ENCODE measurements at regions not wholly inside any gene's neighbourhood (a gene's known extent, or its start where the extent isn't known, plus 50 kb on each side); places are given as distances from the start of the nearest gene placed in this dataset.

DNA sequence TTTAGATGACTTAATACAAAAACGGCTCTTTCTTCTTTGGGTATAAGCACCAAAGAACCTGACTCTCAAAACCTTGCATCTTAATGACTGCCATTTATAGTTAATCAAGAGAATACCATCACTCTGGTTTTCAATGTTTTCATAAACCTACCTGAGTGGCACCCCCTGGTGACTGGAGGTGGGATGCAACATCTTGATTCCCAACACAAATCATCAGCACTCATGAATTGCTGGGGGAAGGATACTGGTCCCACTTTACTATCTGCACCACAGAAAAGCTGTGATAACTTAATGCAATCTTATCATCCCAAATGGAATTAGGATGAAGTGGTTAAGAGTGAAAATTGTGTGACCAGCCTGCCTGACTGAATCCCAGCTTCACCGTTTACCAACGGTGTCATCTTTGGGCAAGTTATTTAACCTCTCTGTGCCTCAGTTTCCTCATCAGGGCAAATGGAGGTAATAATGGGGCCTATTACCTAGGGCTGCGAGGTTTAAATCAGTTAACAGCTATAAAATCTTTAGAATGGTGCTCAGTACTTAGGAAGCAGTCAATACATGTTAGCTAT is 366.4 kb downstream of the KLF12 start:
- in situ Hi-C loops (cut with MboI; ENCODE audit: low sequenced_read_pairs): no loop called here

DNA sequence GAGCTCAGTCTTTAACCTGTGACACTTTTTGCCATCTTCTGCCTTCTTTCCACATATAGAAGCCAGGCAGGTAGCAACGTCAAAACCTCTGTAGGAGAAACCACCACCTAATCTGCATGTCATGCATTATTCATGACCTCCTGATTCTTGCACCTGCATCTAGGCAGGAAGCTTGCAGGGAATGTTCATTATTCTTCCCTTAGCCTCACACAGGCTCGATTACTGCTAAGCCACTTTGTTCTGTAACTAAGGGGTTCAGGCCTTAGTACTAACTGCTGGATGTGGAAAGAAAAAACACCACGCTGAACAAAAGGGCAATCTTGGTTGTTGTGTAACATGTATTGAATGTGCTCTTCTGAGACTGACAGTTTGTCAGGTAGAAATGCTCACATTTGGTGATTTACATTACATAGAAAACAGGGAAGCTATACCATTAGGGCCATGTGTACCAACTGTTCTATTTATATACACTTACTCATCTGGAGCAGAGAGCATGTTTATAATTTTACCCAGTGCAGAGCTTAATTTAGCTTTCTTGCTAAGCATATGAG is 366.9 kb downstream of the KLF12 start:
- in situ Hi-C loops (cut with MboI; ENCODE audit: low sequenced_read_pairs): no loop called here

DNA sequence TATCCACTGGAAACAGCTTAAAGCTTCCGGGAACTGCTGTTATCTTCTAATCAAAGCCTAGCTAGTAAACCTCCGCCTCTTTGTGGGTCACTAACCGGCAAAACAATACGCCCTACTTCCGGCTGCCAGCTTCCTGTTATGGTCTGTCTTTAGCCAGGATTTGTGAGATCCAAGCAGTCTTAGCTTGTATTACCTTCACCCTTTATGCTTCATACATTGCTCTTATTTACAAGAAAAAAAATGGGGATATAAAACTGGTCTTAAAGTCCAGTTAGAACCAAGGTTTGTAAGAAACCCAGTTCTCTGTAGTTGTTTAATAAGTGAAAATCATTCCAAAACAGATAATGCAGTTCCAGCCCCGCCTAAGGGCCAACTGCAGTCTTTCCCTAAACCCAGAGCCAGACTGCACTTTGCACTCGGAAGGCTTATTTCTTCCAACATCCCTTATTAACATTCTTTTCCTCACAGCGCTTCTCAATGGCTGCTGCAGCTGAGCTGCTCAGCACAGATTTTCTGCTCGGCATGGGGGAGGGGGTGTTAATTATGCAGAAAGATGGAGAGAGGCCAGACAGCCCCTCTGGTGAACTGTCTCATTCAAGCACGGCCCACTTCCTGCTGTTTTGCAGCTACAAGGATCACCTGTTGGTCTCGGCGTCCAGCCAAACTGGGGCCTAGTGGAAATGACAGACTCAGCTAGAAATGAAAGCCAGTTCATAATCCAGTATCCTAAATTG is 368.4 kb downstream of the KLF12 start:
- in situ Hi-C loops (cut with MboI; ENCODE audit: low sequenced_read_pairs): no loop called here

DNA sequence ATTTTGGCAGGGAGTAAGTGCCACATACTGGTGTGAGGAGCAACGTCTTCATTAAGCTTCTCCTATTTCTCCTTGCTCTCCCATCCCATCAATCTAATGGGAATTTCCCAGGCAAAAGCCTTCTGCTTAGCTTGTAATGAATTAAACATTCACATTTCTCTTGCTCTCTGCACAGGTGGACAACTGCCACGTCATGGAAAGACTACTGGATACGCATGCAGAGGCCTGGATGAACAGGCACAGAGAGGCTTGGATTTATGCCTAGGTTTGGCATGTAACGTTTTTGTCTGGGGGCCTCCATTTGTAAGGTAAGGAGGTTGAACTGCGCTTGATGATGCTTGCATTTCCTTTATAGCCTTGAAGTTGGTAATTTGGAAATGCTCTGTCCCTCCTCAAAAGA is 374.8 kb downstream of the KLF12 start:
- in situ Hi-C loops (cut with MboI; ENCODE audit: low sequenced_read_pairs): no loop called here

DNA sequence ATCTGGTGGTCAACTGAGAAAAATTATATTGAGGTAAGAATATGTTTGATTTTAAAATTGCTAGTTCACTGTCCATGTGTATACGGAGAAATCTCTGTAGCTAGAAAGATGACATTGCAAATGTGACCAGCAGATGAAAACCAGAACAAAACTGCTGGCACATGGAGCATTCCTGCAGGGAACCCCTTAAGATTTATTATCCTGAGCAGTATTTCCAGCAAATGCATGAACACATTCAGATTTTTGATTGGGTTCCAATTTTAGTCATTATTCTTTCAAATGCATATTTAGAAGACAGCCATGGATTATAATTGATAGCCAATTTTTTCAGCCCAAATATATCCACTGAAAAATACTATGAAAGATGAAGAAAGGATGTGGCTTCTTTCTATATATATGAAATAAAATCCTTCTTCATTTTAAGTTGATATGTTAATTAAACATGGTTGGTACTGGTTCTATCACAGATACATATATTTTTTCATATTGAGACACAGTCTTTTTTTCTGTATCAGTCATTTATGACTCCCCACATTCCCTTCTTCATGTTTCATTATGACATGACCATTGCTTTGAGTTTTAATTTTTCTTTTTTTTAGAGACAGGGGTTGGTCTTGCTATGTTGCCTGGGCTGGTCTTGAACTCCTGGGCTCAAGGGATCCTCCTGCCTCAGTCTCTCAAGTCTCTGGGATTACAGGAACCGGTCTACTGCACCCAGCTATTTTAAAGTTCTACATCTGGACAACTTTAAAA is 376.5 kb downstream of the KLF12 start:
- in situ Hi-C loops (cut with MboI; ENCODE audit: low sequenced_read_pairs): no loop called here

DNA sequence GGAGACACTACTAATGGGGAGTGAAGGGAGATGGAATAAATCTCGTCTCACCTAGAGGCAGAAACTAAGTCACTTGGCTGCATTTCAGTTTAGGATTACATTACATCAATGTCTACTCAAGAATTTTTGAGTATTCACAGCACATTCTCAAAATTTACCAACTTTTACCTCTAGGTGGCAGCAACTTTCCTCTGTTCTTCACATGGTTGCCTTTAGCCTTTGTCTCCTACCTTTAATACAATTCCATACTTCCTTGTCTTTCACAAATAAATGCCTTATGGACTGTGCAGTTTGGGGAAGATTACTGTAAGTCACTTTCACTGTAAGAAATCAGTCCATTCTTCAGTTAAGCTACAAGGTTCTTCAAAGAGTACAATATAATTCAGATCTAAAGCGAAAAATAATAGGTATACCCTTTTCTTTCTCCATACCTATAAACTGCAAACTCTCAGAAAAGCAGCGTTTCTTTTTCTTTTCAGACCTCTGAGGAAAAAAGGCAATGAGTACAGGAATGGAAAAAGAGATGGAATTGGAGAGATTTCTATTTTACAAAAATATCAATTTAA is 379.4 kb downstream of the KLF12 start:
- in situ Hi-C loops (cut with MboI; ENCODE audit: low sequenced_read_pairs): no loop called here

DNA sequence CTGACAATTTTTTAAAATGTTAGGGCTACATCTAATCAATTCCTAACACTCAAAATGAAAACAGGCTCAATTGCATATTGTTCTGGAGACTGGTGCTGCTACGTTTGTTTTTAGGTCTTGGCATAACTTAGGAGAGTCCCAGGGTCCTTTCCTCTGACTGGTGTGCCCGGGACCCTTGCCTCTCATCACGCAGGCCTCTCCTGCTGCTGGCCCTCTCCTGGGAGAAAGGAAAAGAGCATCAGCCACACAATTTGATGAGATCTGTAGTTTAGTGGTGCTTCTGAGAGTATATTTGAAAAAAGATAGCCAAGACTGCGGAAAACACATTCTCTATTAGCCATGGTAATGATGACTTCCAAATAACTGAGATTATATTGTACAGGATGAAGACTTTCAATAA is 380.0 kb downstream of the KLF12 start:
- in situ Hi-C loops (cut with MboI; ENCODE audit: low sequenced_read_pairs): no loop called here

DNA sequence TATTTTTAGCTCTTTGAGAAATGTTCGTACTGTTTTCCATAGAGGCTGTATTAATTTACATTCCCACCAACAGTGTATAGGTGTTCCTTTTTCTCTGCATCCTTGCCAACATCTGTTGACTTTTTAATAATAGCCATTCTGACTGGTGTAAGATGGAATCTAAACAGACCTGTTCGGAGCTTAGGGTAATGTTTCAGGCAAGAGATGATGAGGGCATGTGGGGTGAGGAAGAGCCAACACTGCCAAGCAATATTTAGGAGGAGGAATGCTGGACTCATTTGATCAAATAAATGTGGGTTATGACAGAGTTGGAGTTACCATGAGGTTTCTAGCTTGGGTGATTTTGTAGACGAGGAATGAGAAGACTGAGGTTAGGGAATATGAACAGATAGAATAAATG is 382.9 kb downstream of the KLF12 start:
- in situ Hi-C loops (cut with MboI; ENCODE audit: low sequenced_read_pairs): no loop called here

DNA sequence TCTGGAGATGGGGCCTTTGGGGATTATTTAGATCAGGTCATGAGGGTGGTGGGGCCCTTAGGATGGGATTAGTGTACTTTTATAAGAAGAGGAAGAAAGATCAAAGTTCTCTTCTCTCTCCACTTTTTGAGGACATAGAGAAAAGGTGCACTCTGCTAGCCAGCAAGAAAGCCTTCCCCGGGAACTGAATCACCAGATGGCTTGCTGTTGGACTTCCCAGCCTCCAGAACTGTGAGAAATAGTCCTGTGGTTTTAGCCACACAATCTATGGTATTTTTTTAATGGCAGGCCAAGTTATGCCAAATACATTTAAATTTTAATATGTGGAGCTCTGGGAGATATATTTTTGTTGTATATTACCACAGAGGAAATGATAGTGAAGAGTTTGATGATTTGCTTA is 385.8 kb downstream of the KLF12 start:
- in situ Hi-C loops (cut with MboI; ENCODE audit: low sequenced_read_pairs): no loop called here

DNA sequence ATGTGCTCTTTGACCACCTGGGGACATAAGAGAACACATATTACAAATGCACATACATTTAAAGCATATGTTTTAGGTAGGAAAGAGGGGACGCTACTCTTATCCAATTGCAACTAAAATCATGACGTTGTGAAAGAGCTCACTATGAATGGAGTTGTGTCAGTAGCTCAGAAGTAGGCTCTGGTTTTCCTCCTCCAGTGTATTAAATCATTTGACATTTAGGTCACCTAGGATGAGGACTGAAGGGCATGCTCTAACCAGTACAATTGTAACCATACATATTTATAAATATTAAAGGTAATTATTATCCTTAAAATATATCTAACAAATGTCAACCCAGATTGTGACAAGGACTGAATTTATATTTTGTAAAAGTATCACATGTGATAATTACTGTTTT is 389.0 kb downstream of the KLF12 start:
- in situ Hi-C loops (cut with MboI; ENCODE audit: low sequenced_read_pairs): no loop called here

DNA sequence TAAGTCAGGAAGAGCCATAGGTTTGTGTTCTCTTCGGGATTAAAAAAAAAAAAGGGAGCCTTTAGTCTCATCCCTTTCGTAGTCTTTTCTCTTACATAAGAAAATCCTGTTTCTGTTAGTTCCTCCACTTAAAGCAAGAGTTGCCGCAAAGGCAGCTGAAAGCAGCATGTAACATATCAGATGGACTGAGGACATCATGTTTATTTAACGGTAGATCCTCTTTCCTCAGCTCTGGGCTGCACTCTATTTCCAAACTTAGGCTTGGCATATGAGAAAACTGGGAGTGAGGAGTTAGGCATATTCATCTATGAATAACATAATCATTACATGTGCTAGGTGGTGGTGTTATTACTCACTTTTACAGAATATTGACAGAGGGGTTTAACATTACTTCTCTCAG is 391.2 kb downstream of the KLF12 start:
- in situ Hi-C loops (cut with MboI; ENCODE audit: low sequenced_read_pairs): no loop called here

DNA sequence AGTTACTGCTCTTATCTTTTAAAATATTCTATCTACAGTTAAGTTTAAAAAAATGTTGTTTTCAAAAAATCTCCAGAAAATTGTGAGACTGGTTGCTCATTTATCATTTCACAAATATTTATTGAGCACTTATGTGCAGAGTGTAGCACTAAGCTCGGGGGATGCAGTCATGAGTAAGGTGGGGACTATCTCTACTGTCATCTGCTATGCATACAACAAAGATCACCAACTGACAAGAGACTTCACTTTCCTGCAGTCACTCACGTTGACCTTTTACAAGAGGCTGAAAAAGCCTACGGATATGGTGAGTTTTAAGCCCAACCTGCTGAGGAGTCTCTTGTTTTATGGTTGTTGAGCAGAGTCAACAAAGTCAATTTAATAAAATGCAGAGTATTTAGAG is 392.5 kb downstream of the KLF12 start:
- in situ Hi-C loops (cut with MboI; ENCODE audit: low sequenced_read_pairs): no loop called here

DNA sequence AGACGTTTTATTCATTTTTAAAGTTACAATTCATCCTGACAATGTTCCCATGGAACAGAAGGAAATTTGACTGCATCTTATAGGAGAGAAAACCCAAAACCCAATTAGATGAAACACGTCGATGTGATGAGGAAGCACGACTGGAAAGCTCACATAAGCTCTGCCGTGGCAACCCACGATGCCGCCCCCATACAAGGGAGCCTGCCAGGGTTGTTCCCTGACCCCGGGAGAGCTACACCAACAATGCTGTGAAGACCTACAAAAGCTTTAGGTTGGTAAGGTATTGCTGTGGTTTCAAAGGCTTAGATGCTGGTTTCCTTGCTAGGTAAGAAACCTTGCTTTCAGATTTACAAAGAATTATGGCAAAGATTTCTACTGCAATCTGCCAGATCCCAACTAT is 393.1 kb downstream of the KLF12 start:
- in situ Hi-C loops (cut with MboI; ENCODE audit: low sequenced_read_pairs): no loop called here

DNA sequence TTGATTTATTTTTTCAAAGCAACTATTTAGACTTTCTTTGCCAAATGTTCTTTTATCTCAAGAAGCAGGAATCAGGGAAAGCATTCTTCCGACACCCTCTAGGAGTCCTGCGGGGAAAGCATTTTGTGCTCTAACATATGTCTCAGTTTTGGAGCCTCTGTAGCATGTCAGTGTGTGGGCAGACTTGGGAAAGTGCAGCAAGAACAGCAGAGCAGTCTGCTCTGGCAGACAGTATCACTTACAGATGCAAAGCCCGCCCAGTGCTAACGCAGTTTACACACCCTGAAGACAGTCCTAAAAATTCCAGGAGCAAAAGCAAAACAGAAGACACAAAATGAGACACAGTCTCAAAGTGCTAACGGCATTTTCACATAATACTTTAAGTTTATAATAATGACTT is 393.5 kb downstream of the KLF12 start:
- in situ Hi-C loops (cut with MboI; ENCODE audit: low sequenced_read_pairs): no loop called here

DNA sequence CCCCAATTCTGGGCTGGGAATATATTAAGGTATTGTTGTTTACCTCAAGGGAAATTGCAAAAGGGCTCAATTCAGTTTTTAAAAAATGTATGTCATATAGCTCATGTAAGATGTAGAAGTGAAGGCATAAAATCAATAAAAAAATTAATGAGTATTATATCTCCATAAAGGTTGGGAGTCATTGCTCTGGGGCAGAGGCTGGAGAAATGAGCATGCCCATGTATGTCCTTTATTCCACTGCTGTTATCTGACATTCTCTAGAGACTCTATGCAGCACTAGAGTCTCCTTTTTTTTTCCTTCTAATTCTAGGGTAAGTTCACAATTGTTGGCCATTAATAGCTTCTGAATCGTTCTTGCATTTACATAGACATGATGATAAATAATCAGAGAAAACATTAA is 394.8 kb downstream of the KLF12 start:
- in situ Hi-C loops (cut with MboI; ENCODE audit: low sequenced_read_pairs): no loop called here

DNA sequence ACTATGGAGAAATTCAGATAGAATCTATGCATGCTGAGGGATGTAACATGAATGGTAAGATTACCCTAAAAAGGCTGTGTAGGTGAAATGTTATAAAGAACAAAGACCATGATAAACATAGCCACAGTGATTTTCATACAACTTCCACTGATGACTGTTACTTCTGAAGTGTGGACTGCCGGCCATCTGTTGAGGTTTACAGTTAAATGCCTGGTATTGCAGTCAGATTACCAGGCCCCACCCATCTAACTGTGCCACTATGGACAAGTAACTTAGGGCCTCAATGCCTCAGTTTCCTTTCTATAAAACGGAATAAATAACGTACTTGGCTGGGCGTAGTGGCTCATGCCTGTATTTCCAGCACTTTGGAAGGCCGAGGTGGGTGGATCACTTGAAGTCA is 395.6 kb downstream of the KLF12 start:
- in situ Hi-C loops (cut with MboI; ENCODE audit: low sequenced_read_pairs): no loop called here

DNA sequence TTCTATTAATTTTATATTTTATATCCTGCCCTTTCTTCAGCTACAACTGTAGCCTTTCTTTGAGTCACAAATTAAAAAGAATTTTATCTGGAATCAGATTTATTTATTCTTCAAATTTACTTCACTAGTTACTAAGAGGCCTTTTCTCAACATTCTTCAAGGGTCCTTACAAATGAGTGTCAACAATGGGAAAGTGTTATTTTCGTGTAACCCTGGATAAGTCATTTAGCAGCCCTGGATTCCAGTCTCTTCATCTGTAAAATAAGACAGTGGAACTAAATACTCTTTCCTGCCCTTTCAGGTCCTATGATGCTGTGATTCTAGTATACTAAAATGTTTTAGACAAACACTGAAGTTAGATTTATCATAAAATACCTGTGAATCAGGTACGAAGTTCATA is 397.0 kb downstream of the KLF12 start:
- in situ Hi-C loops (cut with MboI; ENCODE audit: low sequenced_read_pairs): no loop called here

DNA sequence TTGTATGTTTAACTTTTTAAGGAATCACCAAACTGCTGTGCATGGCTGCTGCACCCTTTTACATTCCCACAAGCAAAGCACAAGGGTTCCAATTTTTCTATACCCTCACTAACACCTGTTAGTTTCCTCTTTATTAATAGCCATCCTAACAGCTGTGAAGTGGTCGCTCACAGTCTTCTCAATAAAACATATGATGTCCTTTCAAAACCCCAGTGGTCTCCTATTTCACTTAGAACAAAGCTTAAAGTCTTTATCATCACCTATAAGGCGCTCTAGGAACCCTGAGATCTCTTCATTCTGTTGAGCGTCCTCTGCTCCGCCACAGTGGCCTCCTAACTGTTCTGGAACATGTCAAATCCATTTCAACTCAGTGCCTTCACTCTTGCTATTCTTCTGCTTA is 400.5 kb downstream of the KLF12 start:
- in situ Hi-C loops (cut with MboI; ENCODE audit: low sequenced_read_pairs): no loop called here

DNA sequence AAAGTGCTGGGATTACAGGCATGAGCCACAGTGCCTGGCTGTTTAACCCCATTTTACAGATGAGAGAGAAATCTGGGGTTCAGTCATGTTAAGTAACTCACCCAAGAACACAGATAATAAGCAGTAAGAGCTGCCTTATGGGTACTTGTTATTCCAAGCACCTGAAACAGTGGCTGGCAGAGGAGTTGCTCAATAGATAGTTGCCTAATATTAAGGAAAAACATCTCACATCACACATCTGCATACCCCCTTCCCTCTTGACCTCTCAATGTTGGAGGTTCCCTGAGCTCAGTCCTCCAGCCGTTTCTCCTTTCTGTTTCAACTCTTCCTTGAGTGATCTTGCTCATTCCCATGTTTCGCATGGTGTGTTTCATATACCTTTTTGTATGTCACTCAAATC is 401.9 kb downstream of the KLF12 start:
- in situ Hi-C loops (cut with MboI; ENCODE audit: low sequenced_read_pairs): no loop called here

DNA sequence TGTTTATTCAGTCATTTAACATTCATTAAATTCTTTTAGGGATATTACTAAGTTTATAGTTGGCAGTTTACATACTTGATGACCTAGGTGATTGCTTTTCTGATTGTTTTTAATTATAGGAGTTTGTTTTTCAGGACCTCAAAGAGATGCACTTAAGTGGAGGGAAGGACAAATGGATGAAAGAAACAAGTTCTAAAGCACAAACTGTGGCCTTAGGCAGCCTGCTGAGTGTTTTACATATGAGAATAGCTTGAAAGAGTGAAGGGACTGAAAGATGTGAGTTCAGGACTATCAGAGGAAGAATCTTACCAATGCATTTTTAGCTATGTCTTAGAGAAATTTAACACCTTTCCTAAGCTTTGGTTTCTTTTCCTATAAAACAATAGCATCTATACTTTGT is 402.6 kb downstream of the KLF12 start:
- in situ Hi-C loops (cut with MboI; ENCODE audit: low sequenced_read_pairs): no loop called here

DNA sequence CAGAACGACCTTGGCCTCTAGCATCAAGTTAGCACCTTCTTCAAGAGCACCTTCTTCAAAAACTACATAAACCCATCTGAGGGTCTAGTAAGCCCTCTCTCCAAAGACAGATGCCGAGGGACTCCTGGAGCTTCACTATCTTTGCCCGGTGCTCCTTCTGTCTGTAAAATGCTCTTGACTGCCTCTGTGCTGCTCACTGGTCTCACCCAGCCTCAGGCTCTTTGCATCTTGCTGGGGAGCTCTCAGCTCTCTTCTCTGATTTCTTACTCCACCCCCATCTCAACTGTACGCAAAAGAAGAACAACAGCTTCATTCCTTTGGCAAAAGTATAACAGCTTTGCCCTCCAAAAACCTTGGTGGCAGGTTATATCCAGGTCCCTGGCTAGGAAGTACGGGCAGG is 404.2 kb downstream of the KLF12 start:
- in situ Hi-C loops (cut with MboI; ENCODE audit: low sequenced_read_pairs): no loop called here

DNA sequence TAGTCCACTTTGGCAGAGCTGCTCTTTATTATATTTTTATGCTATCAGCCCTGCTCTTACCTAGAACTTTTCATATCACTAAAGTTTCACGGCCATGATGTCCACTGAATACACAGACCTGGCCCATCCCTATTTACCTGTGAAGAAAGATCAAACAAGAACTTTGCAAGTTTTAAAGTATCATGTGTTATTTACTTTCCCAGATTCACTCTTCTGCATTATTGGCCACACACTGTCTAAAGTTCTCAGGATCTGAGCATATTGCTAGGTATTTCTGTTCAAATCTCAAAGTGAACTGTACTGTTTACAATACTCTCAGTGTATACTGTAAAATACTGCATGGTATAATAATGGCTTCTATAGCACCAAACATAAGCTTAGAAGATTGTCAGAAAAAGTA is 405.2 kb downstream of the KLF12 start:
- in situ Hi-C loops (cut with MboI; ENCODE audit: low sequenced_read_pairs): no loop called here
